ENCODE measurements at regions not wholly inside any gene's neighbourhood (a gene's known extent, or its start where the extent isn't known, plus 50 kb on each side); places are given as distances from the start of the nearest gene placed in this dataset.

DNA sequence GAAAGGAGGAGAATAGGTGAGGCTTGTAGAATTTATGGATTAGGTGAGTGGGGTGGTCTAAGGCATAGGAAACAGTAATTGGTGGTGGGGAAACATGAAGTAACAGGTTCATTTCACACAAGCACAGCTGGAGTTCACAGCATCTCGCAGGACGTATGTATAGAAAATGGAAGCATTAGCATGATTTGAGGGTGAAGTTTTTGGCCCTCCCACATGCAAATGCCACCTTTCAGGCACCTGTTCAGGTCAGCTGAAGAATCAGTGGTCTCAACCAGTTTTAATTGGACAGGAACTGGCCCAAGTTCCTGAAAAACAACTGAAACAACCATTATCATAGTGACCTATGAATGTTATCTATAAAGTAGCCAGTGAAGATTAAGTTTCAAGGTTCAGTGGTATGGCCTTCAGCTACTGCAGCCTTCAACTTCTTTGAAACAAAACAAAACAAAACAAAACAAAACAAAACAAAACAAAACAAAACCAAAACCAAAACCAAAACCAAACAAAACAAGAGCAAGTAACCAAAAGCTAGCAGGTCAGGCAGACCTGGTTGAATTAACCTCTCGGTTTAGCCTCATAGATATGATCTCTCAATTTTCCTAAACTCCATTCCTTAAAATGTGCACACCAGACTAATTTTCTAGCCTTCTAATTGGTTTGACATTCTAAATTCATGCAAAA lies 102.1 kb upstream of the SPHKAP start:
- TF ChIP-seq, protein P1, sequence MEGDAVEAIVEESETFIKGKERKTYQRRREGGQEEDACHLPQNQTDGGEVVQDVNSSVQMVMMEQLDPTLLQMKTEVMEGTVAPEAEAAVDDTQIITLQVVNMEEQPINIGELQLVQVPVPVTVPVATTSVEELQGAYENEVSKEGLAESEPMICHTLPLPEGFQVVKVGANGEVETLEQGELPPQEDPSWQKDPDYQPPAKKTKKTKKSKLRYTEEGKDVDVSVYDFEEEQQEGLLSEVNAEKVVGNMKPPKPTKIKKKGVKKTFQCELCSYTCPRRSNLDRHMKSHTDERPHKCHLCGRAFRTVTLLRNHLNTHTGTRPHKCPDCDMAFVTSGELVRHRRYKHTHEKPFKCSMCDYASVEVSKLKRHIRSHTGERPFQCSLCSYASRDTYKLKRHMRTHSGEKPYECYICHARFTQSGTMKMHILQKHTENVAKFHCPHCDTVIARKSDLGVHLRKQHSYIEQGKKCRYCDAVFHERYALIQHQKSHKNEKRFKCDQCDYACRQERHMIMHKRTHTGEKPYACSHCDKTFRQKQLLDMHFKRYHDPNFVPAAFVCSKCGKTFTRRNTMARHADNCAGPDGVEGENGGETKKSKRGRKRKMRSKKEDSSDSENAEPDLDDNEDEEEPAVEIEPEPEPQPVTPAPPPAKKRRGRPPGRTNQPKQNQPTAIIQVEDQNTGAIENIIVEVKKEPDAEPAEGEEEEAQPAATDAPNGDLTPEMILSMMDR (IDR thresholded peaks at IDR 0.05; ENCODE audit: extremely low read depth, insufficient read depth, missing control alignments) = no peak
- no peak for DNase-seq (ENCODE audit: low spot score)
- in situ Hi-C loops (cut with MboI; ENCODE audit: low pct_unique_long_range_greater_than_20kb, low sequenced_read_pairs, unreplicated experiment) = no loop called here

- TF ChIP-seq, protein P1 (IDR thresholded peaks at IDR 0.05; ENCODE audit: extremely low read depth, insufficient read depth, missing control alignments) = no peak
- no peak for DNase-seq (ENCODE audit: low spot score)
- in situ Hi-C loops (cut with MboI; ENCODE audit: low pct_unique_long_range_greater_than_20kb, low sequenced_read_pairs, unreplicated experiment) = no loop called here
Observed at GRCh38 chr2:228282376-228282775, 100.9 kb upstream of the SPHKAP start.

- in situ Hi-C loops (cut with MboI; ENCODE audit: low pct_unique_long_range_greater_than_20kb, low sequenced_read_pairs, unreplicated experiment) = no loop called here
- no peak for DNase-seq (ENCODE audit: low spot score)
- TF ChIP-seq, protein P1 (IDR thresholded peaks at IDR 0.05; ENCODE audit: extremely low read depth, insufficient read depth, missing control alignments) = no peak
Observed at GRCh38 chr2:228273159-228273558, 91.7 kb upstream of the SPHKAP start.

DNA sequence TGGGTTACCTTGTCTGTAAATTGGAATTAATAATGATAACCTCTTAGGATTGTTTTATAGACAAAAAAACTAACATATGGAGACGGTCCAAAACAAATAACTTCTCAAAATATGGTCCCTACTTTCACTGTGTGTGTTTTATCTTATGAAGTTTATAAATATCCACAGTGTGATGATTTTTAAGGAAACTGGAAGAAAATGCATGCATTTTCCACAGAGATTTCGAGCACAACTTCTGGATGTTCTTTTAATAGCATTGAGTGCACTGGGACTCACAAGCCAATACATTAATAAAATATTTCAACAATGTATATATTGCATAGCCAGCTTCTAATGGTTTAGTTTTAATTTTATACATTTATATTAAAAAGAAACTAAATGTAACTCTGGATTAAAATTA lies 87.9 kb upstream of the SPHKAP start:
- TF ChIP-seq, protein P1 (IDR thresholded peaks at IDR 0.05; ENCODE audit: extremely low read depth, insufficient read depth, missing control alignments) = no peak
- DNase-seq (ENCODE audit: low spot score) = no peak
- in situ Hi-C loops (cut with MboI; ENCODE audit: low pct_unique_long_range_greater_than_20kb, low sequenced_read_pairs, unreplicated experiment) = no loop called here

GRCh38 chr2:228268756-228269155 lies 87.3 kb upstream of the SPHKAP start:
- no peak for DNase-seq (ENCODE audit: low spot score)
- TF ChIP-seq, protein P1 (IDR thresholded peaks at IDR 0.05; ENCODE audit: extremely low read depth, insufficient read depth, missing control alignments) = no peak
- in situ Hi-C loops (cut with MboI; ENCODE audit: low pct_unique_long_range_greater_than_20kb, low sequenced_read_pairs, unreplicated experiment) = no loop called here

DNA sequence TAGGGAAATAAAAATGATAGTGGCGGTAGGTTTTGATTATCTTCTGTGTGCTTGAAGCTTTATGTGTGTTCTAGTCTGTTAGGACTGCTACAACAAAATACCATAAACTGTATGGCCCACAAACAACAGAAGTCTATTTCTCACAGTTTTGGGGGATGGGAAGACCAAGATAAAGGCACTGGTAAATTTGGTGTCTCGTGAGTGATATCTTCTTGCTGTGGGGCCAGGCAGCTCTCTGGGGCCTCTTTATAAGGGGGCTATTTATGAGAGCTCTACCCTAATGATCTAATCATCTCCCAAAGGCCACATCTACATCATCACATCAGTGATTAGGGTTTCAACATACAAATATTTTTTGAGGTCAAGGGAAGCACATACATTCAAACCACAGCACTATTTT lies 86.8 kb upstream of the SPHKAP start:
- DNase-seq (ENCODE audit: low spot score) = no peak

More for the DNA sequence above, 86.8 kb upstream of the SPHKAP start:
- TF ChIP-seq, protein P1 (IDR thresholded peaks at IDR 0.05; ENCODE audit: extremely low read depth, insufficient read depth, missing control alignments) = no peak
- in situ Hi-C loops (cut with MboI; ENCODE audit: low pct_unique_long_range_greater_than_20kb, low sequenced_read_pairs, unreplicated experiment) = no loop called here

All from GM13977 (cell line).